Stimulated activated CD4-positive, alpha-beta T cell treated with anti-CD3 and anti-CD28 coated beads, Interleukin-4, amount 100 ng/mL, for 4 hours (primary cell): ENCODE measurements at regions not wholly inside any gene's neighbourhood (a gene's known extent, or its start where the extent isn't known, plus 50 kb on each side); places are given as distances from the start of the nearest gene placed in this dataset.

Source experiments
- DNase-seq, 2 experiments: peaks; one replicate each; pipeline ENCODE4 v3.0.0-alpha.2; 2020

GRCh38 chr13:107734891-107735625, 480.3 kb downstream of the LIG4 start:
- DNase-seq = no peak

- no peak for DNase-seq
Measured at GRCh38 chr13:107733276-107733675, 482.1 kb downstream of the LIG4 start.

DNA sequence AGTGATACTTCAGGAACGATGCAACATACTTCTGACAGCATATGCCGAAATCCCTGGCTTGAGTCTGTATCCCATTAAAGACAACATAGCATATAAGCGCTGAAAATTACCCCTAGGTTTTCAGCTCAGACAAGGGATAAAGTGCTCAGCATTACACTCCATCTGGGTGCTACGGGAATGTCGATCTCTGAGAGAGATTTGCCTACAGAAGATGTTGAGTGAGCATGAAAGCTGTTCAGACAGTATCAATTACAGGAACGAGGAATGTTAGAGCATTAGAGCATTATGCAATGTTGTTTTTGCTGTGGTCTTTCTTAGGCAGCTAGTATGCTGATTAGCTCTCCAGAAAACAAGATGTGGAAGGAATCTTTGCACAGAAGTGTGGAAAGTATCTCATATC, 484.5 kb downstream of the LIG4 start:
- no peak for DNase-seq

DNA sequence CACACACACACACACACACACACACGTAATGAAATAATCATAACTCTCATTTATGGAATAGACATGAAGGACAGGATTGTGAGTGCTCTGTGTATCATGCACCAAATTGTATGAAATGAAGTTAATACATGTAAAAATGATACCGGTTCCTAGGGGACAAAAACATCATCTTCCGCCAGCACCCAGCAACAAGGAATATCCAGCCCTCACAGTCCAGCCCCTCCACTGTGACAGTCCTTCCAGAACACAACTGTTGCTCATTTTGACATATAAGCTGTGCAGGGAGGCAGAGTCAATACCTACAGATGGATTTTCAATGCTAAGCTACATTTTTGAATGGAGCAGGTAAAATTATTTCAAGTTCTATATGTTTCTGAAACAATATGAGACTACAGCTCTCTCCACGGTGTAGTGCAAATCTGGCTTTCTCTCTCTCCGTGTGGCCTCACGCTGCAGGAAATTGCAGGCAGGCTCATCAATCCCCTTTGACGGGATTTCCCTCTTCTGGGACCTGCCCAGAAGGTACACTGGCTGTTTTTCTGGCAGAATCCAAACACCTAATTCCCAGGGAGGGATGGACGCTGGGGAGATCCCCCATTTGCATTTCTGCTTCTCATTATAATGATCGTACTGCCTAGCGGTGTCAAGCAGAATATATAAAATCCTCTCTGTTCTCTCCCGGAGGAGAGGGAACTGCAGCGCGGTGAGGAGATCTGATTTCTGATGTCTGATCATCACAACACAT, 494.0 kb downstream of the LIG4 start:
- no peak for DNase-seq

DNA sequence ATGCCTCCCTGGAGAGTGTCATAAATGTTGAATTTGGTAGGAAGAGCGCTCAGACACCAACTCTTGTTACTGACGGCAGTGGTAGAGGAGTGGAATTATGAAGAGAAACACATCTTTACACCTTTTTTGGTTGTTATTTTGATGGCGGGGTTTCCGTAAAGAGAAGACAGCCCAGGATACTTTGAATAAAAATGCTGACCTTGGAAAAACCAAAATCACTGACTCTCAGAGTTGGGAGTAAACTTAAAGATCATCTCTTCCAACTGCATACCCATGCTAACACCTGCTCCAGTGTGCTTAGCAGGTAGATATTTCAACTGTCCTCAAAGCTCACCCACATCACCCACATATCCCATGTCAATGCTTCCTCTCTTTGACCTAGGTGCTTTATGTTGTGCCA, 498.6 kb downstream of the LIG4 start:
- DNase-seq = no peak

DNA sequence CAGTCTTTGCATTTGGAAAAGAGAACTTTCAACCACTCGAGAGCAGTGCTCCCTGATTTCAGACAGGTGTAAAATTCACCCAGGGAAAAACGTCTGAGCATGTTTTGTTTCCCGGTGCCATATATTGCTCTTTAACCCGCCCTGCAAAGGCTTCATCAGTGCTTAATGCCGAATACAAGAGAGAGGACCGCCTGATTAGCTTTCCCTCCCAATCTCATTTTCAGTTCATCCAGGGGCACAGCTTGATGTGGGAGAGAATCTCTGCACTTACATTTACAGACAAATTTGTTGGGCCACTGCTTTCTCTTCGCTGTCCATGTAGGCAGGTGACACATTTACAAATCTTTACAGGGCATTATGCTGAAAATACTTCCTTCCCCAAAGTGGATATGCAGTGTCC, 499.1 kb downstream of the LIG4 start:
- DNase-seq = no peak

DNA sequence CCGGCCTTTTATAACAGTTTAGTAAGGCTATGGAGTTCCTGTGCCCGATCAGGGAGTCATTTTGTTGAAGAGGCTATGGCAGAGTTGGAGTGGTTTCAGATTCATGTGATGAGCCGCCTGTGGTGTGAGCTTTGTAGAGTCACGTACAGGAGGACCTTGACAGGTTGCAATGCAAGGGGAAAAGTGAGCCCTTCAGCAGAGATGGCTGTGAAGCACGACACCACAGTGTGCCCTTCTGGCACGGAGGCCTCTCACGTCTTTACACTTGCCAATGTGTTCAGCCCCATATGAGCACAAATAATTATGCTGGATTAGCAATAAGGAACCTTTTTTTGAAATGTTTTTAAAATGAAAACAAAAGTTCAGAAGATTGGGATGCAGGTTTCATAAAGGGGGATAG, 499.8 kb downstream of the LIG4 start:
- no peak for DNase-seq

- no peak for DNase-seq
Measured at GRCh38 chr13:107713314-107713713, 502.0 kb downstream of the LIG4 start.

DNA sequence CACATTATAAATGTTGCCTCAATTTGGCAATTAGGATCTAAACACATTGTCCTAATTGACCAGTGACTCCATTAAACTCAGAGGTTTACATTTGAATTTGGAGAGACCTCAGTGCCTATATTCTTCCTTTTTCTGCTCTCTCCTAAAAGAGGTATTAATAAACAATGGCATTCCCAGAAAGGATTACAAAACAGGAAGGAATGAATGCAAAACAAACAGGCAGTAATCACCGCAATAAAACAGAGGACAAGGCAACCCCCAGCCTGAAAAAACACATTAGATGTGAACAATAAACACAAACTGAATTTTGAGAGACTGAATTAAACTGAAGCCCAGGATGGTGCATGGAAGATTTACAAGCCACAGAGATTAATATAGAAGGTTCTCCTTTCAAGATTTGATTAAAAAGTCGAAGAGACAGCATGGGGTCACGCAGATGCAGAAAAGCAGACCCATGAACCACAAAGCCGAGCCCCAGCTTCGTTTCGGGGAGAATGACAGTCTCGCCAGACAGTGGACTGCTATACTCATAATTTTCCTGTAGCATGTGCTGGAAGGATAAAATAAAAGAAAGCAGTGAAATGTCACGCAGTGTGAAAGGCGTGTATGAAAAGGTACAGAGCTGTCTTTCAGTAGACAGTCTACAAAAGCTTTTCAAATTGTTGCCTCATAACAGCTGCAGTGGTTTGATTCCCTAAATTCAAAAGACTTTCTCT, 503.0 kb downstream of the LIG4 start:
- DNase-seq = no peak

DNA sequence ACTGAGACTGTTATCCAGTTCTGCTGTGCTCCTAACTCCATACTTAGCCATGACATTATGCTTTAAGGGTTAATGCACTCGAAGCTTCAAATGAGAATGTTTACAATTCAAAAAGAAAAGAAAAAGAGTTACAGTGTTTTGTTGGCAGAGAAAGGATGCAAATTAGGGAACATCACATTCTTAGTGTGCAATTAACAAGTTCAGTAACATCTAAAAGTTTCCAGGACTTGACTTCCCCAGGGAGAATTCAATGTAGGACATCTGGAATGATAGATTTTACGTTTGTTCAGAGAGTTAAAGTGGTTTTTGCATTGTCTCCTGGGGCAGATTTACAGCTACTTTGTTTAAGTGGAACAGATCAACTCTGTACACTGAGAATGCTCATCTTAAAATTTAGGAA, 525.2 kb downstream of the LIG4 start:
- no peak for DNase-seq

DNA sequence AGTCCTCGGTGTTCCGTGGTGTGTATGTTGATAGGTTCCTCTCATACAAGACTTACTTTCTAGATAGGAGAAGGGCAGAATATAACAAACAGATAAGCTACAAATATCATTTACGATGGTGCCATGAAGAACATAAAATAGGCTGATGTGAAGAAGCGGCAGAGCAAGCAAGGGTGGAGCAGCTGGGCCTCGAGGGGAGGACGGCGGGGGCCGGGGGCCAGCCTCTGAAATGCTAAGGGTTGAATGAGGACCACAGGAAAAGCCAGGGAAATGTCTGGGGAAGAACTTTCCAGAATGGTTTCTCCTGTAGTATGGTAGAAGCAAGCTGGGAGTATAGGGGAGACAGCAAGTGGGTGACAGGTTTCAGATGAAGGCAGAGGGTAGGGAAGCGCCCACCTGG, 529.5 kb downstream of the LIG4 start:
- DNase-seq = no peak

- DNase-seq = no peak
Measured at GRCh38 chr13:107681600-107681999, 533.7 kb downstream of the LIG4 start.

- DNase-seq = no peak
Measured at GRCh38 chr13:107680115-107680514, 535.2 kb downstream of the LIG4 start.

DNA sequence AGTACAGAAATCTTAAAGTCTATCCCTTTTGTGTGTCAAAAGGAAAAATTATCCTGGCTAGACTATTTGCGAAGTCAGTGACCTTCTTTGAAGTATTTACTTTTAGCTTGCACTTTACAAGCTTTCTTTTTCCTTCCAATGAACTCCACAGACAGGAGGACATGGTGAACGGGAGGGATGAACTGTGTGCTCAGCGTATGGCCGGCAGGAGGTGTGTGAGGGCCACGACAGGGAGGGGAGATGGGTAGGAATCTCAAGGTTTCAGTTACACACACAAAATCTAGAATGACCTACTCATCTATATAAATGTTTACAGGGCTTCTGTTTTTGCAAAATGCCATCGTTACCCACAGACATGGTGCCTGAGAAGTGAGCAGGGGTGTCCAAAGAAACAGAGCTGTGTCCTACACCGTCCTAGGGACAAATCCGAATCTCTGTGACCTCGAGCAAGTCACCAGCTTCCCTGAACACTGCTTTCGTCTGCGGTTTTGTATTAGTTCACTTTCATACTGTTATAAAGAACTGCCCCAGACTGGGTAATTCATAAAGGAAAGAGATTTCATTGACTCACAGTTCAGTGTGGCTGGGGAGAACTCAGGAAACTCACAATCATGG, 537.2 kb downstream of the LIG4 start:
- no peak for DNase-seq

DNA sequence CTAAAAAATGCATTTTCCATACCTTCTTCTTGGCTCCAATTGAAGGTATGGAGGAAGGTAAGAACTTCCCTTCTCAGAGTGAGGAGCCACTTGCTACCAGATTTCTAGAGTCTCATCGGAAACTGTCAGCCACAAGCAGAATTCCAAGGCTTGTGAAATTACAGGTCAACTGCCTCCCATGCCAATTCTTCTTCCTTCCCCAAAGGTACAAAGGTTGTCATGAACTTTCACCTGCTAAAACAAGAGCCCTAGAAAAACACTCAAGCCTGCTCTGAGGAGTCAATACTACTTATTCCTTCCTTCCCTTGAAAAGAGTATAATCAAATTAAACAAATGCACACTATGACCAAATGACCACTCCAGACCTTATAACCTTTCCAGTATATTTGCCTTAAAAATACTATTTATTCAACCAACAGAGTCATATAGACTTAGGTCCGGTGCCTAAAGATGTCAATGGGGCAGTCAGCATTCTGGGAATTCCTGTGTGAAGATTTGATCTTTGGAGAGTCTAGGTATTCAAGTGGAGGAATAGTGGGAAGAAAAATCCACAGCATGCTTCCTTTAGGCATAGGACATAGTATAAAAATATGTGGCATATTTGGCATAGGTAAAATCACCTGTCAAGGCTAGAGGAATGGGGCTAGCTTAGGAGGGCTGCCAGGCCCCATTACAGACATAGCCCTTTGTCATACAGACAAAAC, 539.3 kb downstream of the LIG4 start:
- DNase-seq = no peak

- DNase-seq = no peak
Measured at GRCh38 chr13:107669391-107669993, 545.8 kb downstream of the LIG4 start.

- no peak for DNase-seq
Measured at GRCh38 chr13:107665926-107666458, 549.3 kb downstream of the LIG4 start.

DNA sequence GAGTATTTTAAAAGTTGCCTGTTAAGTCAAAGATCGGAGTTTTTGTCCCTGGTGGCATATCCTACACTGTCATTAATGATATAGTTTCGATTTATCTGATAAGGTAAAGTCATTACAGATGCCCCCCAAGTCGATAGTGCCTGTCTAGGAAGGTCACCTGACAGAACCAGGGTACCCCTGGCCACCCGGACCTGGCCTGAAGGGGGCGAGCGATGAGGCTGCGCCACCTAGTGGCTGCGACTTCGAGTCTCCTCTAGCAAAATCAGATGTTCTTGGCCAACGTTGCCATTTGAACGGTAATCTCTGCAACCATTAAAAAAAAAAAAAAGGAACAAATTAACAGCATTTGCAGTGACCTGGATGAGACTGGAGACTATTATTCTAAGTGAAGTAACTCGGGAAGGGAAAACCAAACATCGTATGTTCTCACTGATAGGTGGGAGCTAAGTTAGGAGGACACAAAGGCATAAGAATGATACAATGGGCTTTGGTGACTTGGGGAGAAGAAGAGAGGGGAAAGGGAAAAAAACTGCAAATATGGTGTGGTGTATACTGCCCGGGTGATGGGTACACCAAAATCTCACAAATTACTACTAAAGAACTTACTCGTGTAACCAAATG, 565.1 kb downstream of the LIG4 start:
- DNase-seq = peak in 1 of 2 experiments; percentile 8

- DNase-seq = no peak
Measured at GRCh38 chr13:107649079-107649478, 566.3 kb downstream of the LIG4 start.

DNA sequence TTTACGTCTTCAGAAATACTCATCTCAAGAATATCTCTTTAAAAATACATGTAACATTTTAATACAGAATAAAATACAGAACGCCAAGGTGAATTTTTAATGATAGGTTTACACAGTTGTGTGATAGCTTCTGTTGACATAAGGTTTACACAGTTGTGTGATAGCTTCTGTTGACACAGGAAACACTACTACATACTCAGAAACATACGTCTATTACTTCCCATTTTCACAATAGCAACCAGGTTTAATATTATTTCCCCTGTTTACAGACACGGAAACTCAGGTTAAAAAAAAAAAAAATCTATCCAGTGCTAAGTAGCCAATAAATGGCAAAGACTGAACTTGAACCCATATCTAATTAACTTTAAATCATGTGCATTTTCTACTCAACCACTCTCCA, 571.2 kb downstream of the LIG4 start:
- no peak for DNase-seq

DNA sequence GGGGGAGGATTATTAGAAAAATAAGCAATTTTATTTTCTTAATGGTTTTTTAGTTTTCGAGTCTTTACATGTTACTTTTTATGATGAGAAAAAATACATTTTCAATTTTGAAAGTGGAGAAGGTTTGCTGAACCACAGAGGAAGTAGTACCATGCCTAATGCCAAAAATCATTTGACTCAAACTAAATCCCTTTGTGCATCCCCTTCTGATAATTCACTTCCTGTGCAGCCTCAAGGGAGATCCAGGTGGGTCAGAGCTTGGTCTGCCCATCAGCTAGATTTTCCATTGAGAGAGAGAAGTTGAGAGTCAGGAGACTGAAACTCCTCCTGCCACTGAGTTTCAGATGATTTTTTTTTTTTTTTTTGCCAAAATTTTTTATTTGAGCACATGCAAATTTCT, 571.7 kb downstream of the LIG4 start:
- no peak for DNase-seq

DNA sequence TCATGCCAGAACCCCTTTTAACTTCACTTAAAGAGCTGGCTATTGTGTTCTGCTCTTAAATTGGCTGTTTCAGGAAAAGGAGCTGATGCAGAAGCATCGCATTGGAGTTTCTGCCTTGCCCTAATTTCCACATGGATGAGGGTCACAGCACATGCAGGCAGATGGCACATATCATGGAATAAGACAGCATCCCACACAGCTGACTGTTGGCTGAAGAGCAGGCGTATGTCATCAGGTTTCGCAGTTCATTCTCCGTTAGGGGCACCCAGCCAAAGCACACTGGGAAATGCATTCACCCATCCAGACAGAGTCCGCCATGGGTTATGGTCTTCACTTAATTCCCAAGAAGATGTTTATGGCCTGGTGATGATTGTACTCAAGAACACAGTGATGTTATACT, 572.5 kb downstream of the LIG4 start:
- DNase-seq = no peak
